SK-N-SH treated with all-trans-retinoic acid at 6 μM for 48 hours (cell line): ENCODE measurements at regions not wholly inside any gene's neighbourhood (a gene's known extent, or its start where the extent isn't known, plus 50 kb on each side); places are given as distances from the start of the nearest gene placed in this dataset.
A peak's percentile ranks its signal among the peaks of the same experiment; 100 is the strongest.

Experiments used
- ATAC-seq: fragments of 200-7000 bp; cut with Tn5 transposase; 3 replicates; pipeline ENCODE4 v1.9.1; 2020; ENCODE audit warnings: mild to moderate bottlenecking, moderate library complexity
- BACH2 ChIP-seq: fragments of 250-450 bp; sonication (Bioruptor Pico); IDR thresholded peaks from 2 replicates; pipeline ENCODE4 v1.9.0; 2021; ENCODE audit warnings: mild to moderate bottlenecking, borderline replicate concordance
- CSDC2 ChIP-seq: fragments of 250-450 bp; sonication (Bioruptor Pico); IDR thresholded peaks from 2 replicates; pipeline ENCODE4 v1.5.0; 2020; ENCODE audit warnings: mild to moderate bottlenecking, moderate library complexity
- CSRNP3 ChIP-seq: fragments of 250-450 bp; sonication (Bioruptor Pico); IDR thresholded peaks from 2 replicates; pipeline ENCODE4 v1.5.1; 2021; ENCODE audit warnings: mild to moderate bottlenecking, moderate library complexity
- ESRRG ChIP-seq: fragments of 250-450 bp; sonication (Bioruptor Pico); IDR thresholded peaks from 2 replicates; pipeline ENCODE4 v1.6.1; 2021; ENCODE audit warnings: mild to moderate bottlenecking
- GLIS3 ChIP-seq: fragments of 250-450 bp; sonication (Bioruptor Pico); IDR thresholded peaks from 2 replicates; pipeline ENCODE4 v1.5.0; 2020; ENCODE audit warnings: mild to moderate bottlenecking, moderate library complexity
- ISL1 ChIP-seq: fragments of 250-450 bp; sonication (Bioruptor Pico); IDR thresholded peaks from 2 replicates; pipeline ENCODE4 v2.1.2; 2022; ENCODE audit warnings: mild to moderate bottlenecking, moderate library complexity
- OSR1 ChIP-seq: fragments of 250-450 bp; sonication (Bioruptor Pico); IDR thresholded peaks from 2 replicates; pipeline ENCODE4 v1.8.0; 2022; ENCODE audit warnings: moderate library complexity, mild to moderate bottlenecking, inconsistent platforms
- PPARA ChIP-seq: fragments of 250-450 bp; sonication (Bioruptor Pico); IDR thresholded peaks from 2 replicates; pipeline ENCODE4 v1.5.0; 2020; ENCODE audit warnings: mild to moderate bottlenecking, borderline replicate concordance
- RARB ChIP-seq: fragments of 250-450 bp; sonication (Bioruptor Pico); IDR thresholded peaks from 2 replicates; pipeline ENCODE4 v1.8.0; 2021; ENCODE audit warnings: mild to moderate bottlenecking, moderate library complexity
- SNAI2 ChIP-seq: fragments of 250-450 bp; sonication (Bioruptor Pico); IDR thresholded peaks from 2 replicates; pipeline ENCODE4 v1.5.0; 2020; ENCODE audit warnings: mild to moderate bottlenecking, moderate library complexity
- TCF4 ChIP-seq: fragments of 250-450 bp; sonication (Bioruptor Pico); IDR thresholded peaks from 2 replicates; pipeline ENCODE4 v1.8.0; 2021; ENCODE audit warnings: mild to moderate bottlenecking, moderate library complexity, borderline replicate concordance
- TOX ChIP-seq: fragments of 250-450 bp; sonication (Bioruptor Pico); IDR thresholded peaks from 2 replicates; pipeline ENCODE4 v1.8.0; 2021; ENCODE audit warnings: mild to moderate bottlenecking, moderate library complexity, borderline replicate concordance
- ZFP3 ChIP-seq: fragments of 250-450 bp; sonication (Bioruptor Pico); IDR thresholded peaks from 2 replicates; pipeline ENCODE4 v1.5.0; 2020; ENCODE audit warnings: mild to moderate bottlenecking, moderate library complexity
- ZFP30 ChIP-seq: fragments of 450-650 bp; formaldehyde crosslinking; IDR thresholded peaks from 2 replicates; pipeline ENCODE4 v1.5.0; 2022; ENCODE audit warnings: mild to moderate bottlenecking, moderate library complexity
- ZNF565 ChIP-seq: fragments of 450-650 bp; formaldehyde crosslinking; conservative IDR thresholded peaks from 2 replicates; pipeline ENCODE4 v1.5.0; 2020; ENCODE audit warnings: low read depth, mild to moderate bottlenecking, moderate library complexity
- ZNF70 ChIP-seq: fragments of 450-650 bp; formaldehyde crosslinking; IDR thresholded peaks from 2 replicates; pipeline ENCODE4 v1.5.0; 2020; ENCODE audit warnings: mild to moderate bottlenecking, moderate library complexity
- ZNF8 ChIP-seq: fragments of 450-650 bp; formaldehyde crosslinking; IDR thresholded peaks from 2 replicates; pipeline ENCODE4 v1.5.0; 2020; ENCODE audit warnings: mild to moderate bottlenecking, moderate library complexity
- TF ChIP-seq, protein P1 (sequence below): fragments of 250-450 bp; sonication (Bioruptor Pico); IDR thresholded peaks from 2 replicates; pipeline ENCODE4 v1.8.0; 2021; ENCODE audit warnings: low read depth, mild to moderate bottlenecking, moderate library complexity, borderline replicate concordance
- TF ChIP-seq, protein P2 (sequence below): fragments of 250-450 bp; sonication (Bioruptor Pico); IDR thresholded peaks from 2 replicates; pipeline ENCODE4 v1.5.0; 2020; ENCODE audit warnings: mild to moderate bottlenecking, moderate library complexity

DNA sequence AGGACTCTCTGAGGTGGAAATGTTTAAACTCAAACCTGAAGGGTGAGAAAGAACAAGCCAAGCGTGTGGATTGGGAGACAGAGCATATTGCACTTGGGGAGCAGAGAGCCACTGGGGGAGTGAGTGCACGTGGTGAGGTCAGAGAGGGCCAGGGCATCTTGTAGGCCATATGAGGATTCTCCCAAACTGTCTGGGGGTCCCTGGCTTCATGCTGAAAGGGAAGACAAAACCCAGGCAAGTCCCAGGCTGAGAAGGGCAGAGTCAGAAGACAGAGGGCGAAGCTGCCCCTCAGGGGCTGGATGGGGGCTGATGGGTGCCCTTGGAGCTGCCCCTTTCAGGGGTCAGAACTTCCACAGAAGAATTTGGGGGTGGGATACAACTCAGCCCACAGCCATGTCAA is 215.3 kb upstream of the S1PR3 start:
- TF ChIP-seq CSDC2 (CRISPR knock-in tag) (no peak), PPARA (CRISPR knock-in tag) (no peak), ZNF8 (CRISPR knock-in tag) (no peak), ESRRG (CRISPR knock-in tag) (no peak), TCF4 (CRISPR knock-in tag) (no peak), ZNF565 (CRISPR knock-in tag) (no peak), ZFP3 (CRISPR knock-in tag) (no peak), TOX (CRISPR knock-in tag) (no peak), ZNF70 (no peak), CSRNP3 (CRISPR knock-in tag) (no peak), ISL1 (CRISPR knock-in tag) (no peak)
- TF ChIP-seq, protein P1, sequence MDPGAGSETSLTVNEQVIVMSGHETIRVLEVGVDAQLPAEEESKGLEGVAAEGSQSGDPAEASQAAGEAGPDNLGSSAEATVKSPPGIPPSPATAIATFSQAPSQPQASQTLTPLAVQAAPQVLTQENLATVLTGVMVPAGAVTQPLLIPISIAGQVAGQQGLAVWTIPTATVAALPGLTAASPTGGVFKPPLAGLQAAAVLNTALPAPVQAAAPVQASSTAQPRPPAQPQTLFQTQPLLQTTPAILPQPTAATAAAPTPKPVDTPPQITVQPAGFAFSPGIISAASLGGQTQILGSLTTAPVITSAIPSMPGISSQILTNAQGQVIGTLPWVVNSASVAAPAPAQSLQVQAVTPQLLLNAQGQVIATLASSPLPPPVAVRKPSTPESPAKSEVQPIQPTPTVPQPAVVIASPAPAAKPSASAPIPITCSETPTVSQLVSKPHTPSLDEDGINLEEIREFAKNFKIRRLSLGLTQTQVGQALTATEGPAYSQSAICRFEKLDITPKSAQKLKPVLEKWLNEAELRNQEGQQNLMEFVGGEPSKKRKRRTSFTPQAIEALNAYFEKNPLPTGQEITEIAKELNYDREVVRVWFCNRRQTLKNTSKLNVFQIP, result no peak
- ATAC-seq, result no peak

GRCh38 chr9:88776717-88777497 is 214.4 kb upstream of the S1PR3 start:
- ATAC-seq, result peak; percentile 87
- TF ChIP-seq TCF4 (CRISPR knock-in tag), result no peak
- TF ChIP-seq SNAI2 (CRISPR knock-in tag), result 0 out of 2 replicates have a peak, but pooled peaks have one; percentile 12
- peak; percentile 75 for TF ChIP-seq ISL1 (CRISPR knock-in tag)

- ATAC-seq, result no peak
- TF ChIP-seq ESRRG (CRISPR knock-in tag), result no peak
- TF ChIP-seq TCF4 (CRISPR knock-in tag), result no peak
- no peak for TF ChIP-seq CSDC2 (CRISPR knock-in tag)
Observed at GRCh38 chr9:88777498-88778312, 213.6 kb upstream of the S1PR3 start.

- TF ChIP-seq TOX (CRISPR knock-in tag) (no peak), BACH2 (CRISPR knock-in tag) (no peak), ZFP3 (CRISPR knock-in tag) (no peak), RARB (CRISPR knock-in tag) (no peak), ESRRG (CRISPR knock-in tag) (no peak), GLIS3 (no peak), SNAI2 (CRISPR knock-in tag) (no peak), CSDC2 (CRISPR knock-in tag) (no peak), OSR1 (CRISPR knock-in tag) (no peak), ISL1 (CRISPR knock-in tag) (no peak), ZNF8 (CRISPR knock-in tag) (no peak), ZFP30 (CRISPR knock-in tag) (no peak), CSRNP3 (CRISPR knock-in tag) (no peak), PPARA (CRISPR knock-in tag) (no peak)
- TF ChIP-seq, protein P2, sequence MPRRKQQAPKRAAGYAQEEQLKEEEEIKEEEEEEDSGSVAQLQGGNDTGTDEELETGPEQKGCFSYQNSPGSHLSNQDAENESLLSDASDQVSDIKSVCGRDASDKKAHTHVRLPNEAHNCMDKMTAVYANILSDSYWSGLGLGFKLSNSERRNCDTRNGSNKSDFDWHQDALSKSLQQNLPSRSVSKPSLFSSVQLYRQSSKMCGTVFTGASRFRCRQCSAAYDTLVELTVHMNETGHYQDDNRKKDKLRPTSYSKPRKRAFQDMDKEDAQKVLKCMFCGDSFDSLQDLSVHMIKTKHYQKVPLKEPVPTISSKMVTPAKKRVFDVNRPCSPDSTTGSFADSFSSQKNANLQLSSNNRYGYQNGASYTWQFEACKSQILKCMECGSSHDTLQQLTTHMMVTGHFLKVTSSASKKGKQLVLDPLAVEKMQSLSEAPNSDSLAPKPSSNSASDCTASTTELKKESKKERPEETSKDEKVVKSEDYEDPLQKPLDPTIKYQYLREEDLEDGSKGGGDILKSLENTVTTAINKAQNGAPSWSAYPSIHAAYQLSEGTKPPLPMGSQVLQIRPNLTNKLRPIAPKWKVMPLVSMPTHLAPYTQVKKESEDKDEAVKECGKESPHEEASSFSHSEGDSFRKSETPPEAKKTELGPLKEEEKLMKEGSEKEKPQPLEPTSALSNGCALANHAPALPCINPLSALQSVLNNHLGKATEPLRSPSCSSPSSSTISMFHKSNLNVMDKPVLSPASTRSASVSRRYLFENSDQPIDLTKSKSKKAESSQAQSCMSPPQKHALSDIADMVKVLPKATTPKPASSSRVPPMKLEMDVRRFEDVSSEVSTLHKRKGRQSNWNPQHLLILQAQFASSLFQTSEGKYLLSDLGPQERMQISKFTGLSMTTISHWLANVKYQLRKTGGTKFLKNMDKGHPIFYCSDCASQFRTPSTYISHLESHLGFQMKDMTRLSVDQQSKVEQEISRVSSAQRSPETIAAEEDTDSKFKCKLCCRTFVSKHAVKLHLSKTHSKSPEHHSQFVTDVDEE (CRISPR knock-in tag), result no peak
- TF ChIP-seq, protein P1, result no peak
- ATAC-seq, result peak; percentile 87
Observed at GRCh38 chr9:88781628-88782391, 209.5 kb upstream of the S1PR3 start.
